HG02981 (cell line): ENCODE measurements at regions not wholly inside any gene's neighbourhood (a gene's known extent, or its start where the extent isn't known, plus 50 kb on each side); places are given as distances from the start of the nearest gene placed in this dataset.
"Not testable (repeated sequence)": the region's sequence is repeated elsewhere in the genome, so short reads cannot be mapped to it uniquely, and the experiment has no call there.

Experiments
- ATAC-seq: cut with Tn5 transposase; IDR thresholded peaks from one replicate; pipeline ENCODE4 v1.9.1; 2021; ENCODE audit warnings: mild to moderate bottlenecking, moderate library complexity; ENCODE audit not compliant: unreplicated experiment

- ATAC-seq = no peak
Measured at GRCh38 chr10:78335691-78336401, 302.2 kb downstream of the RPS24 start.

DNA sequence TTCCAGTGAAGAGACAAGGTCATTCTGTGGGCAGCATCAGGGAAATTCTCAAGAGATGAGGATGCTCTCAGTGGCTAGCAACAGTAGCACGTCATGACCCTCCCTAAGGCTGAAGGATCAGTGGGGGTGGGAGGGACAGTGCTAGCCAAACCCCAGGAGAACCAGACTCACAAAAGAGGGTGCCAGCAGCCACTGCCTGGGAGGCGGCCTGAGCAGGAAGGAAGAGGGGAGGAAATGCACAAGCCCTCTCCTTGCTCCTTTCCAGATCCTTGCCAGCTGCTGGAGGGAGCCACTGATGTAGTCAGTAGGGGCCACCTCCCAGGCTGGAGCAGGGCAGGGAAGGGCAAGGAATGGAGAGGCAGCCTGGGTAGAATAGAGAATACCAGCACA lies 302.7 kb downstream of the RPS24 start:
- no peak for ATAC-seq

DNA sequence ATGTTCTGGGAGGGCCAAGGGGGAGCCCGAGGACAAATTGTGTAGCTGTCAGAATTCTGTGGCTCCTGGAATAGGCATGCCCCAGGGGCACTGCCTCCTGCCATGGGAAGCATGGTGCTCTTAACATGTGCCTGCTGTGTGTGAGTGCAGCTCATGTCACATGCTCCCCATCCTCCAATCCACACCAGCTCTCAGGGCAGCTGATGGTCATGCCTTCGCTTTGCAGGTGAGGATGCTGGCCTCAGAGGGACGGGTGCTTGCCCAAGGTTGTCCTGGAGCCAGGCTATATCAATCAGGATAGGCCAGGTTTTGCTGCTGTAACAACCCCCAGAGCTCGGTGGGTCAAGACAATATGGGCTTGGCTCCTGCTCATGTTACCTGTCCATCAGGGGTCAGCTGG lies 303.4 kb downstream of the RPS24 start:
- ATAC-seq = no peak

GRCh38 chr10:78337646-78338391 lies 304.2 kb downstream of the RPS24 start:
- no peak for ATAC-seq

DNA sequence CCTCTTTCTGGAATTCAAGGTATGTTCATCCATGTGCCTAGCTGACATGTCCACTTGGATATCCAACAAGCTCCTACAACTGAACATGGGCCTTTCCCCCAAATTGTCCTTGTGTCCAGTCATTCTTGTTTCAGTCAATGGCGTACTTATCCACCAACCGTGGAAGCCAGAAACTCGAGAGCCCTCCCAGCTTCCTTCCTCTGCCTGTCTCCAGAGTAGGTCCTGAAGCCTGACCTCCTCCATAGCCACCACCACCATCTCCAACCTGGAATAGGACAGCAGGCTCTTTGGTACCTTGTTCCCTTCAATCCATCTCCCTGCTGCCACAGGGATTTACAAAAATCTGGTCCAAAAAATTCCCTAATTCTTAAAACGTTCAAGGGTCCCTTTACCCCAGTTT lies 305.1 kb downstream of the RPS24 start:
- no peak for ATAC-seq

- no peak for ATAC-seq
Measured at GRCh38 chr10:78339251-78339650, 305.6 kb downstream of the RPS24 start.

DNA sequence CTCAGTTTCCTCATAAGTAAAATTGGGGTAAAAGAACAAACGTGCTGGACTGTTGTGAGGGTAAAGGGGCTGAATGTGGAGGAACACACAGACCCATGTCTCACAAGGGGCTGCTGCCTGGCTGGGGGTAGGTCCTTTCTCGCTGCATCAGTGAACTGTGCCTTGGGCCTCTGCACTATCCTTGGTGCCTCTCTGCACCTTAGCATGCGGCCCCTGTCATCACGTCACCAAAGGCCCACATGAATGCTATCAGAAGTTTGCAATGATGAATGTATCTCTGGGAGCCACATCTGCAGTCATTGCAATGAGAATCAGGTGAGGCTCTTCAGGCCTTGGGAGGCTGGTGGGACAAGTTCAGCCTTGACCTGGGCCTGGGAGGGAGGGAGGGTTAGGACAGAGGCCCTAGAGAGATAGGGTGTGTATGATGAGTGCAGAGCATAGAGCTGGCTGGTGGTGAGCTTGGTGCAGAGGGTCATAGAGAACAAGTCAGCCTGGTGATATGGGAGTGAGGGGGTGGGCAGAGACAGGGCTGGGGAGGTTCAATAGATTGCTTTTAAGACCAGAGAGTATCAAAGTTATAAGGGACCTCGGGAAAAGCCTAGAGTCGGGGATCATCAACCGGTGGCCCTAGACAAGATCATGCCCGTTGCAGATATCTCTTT lies 308.4 kb downstream of the RPS24 start:
- no peak for ATAC-seq

- ATAC-seq = no peak
Measured at GRCh38 chr10:78342827-78343653, 309.4 kb downstream of the RPS24 start.

- not testable (repeated sequence) for ATAC-seq
Measured at GRCh38 chr10:78344257-78344656, 310.6 kb downstream of the RPS24 start.

GRCh38 chr10:78345515-78345914 lies 311.9 kb downstream of the RPS24 start:
- ATAC-seq = not testable (repeated sequence)

DNA sequence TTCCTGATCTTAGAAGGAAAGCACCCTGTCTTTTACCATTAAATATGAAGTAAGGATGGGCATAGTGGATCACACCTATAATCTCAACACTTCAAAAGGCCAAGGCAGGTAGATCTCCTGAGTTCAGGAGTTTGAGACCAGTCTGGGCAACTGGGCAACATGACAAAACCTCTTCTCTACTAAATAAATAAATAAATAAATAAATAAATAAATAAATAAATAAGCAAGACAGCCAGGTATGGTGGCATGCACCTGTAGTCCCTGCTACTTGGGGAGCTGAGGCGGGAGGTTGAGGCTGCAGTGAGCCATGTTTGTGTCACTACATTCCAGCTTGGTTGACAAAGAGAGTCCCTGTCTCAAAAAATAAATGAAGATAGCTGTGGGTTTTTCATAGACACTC lies 313.1 kb downstream of the RPS24 start:
- ATAC-seq = no peak

DNA sequence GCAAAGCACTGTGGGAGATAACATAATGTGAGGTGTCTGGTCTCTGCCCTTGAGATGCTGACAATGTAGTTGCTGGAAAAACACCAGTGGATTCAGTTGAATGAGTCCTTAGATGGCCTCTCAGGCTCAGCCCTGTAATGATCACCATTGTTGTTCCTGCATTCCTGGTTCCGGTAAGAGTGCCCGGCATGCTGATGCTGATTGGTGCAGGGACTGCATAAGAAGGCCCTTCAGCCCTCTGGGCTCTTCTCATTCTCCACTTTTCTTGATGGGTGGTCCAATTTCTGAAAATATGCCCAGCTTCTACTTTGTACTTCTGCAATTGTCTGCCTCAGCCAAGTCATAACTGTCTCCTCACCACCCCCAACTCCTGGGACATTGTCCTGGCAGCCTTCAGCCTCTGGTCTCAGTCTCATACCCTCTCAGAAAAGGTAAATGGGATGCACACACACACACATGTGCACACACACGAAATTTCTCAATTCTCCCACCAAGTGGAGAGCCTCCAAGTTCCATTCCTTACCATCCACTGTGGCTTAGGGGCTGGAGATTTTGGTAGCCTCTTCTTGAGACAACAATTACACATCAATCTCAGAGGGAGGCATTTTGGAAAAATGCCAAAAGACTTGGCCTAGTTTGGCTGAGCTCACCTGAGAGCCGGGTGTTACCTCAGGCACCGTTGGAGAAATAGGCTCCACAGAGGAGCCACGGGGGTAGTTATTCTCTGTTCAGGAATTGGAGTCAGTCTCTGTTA lies 314.9 kb downstream of the RPS24 start:
- ATAC-seq = no peak

DNA sequence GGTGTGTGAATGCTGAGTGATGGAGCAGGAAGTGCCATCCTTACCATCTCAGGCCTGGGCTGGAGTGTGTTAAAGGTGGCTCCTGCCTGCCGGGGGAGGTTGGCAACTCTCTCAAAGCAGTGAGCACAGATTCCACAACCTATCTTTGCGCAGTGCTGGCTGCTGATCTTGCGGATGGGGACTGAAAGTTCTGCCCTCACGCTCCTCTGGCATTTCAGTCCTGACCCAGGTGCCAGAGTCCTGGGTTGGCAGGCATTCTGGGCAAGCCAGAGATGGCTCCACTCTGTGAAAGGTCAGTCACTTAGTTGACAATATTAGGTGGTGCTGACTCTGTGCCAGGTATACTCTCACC lies 315.5 kb downstream of the RPS24 start:
- ATAC-seq = no peak

DNA sequence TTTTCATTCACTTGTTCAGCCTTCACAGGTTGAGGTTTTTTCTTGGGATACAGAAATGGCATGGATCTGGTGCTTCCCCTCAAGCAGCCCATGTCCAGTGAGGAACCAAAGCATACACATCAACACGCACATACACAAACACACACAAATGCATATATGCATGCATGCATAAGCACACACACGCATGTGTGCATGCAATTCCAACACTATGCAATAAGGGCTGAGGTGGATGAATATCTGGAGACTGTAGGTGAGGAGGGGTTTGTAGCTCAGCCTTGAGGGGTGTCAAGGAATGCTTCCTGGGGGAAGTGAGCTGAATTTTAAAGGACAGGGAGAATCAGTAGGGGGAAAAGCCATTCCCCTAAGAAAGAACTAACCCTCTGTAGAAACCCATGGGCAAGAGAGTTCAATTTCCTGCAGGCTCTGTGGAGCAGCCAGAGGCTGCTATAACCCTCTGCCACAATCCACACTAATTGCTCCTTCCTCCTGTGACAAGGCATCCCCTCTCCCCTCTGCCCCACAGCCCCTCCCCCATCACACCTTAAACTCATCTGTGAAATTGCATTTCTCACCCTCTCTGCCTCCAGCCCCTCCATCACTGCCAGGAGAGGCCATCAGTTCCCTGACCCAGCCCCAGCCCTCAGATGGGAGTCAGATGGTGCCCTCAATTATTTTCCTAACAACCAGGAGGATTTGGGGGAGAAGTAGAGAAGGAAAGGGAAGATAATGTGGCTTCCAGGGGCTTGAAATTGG lies 316.4 kb downstream of the RPS24 start:
- ATAC-seq = no peak

DNA sequence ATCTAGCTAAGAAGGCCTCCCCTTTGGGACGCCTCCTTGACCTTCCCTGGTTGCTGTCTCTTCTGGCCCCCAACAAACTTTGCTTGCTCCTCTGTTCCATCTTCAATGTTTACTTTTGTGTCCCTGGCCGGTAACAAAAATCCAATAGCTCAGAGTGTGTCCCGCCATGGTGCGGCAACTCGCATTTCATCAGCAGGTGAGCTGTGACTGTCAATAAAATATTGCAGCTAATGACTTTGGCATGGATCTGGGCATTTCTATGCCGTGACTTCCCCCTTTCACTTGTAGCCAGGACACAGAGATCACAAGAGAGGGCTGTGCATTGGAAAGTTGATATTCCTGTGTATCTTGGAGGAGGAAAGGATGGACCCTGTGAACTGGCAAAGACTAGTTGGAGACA lies 317.6 kb downstream of the RPS24 start:
- no peak for ATAC-seq

DNA sequence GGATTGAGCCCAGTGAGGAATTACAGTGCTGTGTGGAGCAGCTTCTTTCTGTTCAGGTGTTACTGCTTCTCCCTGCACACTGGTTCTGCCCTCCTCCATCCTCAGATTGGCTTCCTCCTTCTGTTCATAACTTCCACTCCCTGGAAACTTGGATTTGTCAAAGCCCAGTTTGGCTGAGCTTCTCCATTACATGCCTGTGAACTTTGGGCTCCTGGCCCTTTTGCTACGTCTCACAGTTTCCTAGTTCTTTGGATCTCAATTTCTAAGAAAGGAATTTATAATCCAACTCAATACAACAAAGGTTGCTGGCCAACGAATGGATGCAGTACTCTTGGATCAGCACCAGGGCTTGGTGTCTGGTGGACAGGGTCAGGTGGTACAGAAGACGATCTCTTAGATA lies 318.1 kb downstream of the RPS24 start:
- ATAC-seq = no peak

DNA sequence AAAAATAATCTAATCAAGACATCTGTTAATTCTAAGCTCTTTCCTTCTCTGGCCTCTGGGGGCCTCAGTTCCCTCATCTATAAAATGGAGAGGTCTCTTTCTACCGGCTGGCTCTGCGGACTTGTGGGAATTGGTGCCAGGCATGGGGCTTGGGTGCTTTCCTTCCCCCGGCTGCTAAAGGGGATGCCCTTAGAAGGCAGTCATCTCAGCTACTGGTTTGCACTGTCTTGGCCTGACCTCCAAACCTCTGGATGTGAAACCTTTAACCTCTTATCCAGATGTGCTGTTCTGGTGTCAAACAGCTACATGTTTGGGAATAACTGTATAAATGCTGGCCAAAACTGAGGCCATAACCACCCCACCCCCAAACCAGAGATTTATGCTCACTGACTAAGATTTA lies 320.0 kb downstream of the RPS24 start:
- no peak for ATAC-seq

- no peak for ATAC-seq
Measured at GRCh38 chr10:78354101-78354500, 320.4 kb downstream of the RPS24 start.

GRCh38 chr10:78356291-78356900 lies 322.7 kb downstream of the RPS24 start:
- no peak for ATAC-seq
